Activated T-helper 17 cell treated with anti-CD3 and anti-CD28 coated beads, Interleukin-2, amount 50 U/mL, for 72 hours (primary cell): ENCODE measurements at regions not wholly inside any gene's neighbourhood (a gene's known extent, or its start where the extent isn't known, plus 50 kb on each side); places are given as distances from the start of the nearest gene placed in this dataset.

Source experiments
- ATAC-seq: fragments of 150-1000 bp; cut with Tn5 transposase; replicated peaks from 2 replicates; pipeline ENCODE4 v1.10.0; 2021; ENCODE audit warnings: mild to moderate bottlenecking, moderate library complexity
- H3K27ac Mint-ChIP-seq: one replicate; pipeline ENCODE4 v1.8.0; 2022; ENCODE audit warnings: mixed read lengths
- H3K27me3 Mint-ChIP-seq: one replicate; pipeline ENCODE4 v1.8.0; 2022; ENCODE audit warnings: mixed read lengths
- H3K36me3 Mint-ChIP-seq: one replicate; pipeline ENCODE4 v1.8.0; 2022; ENCODE audit warnings: low read depth, mild to moderate bottlenecking, mixed read lengths
- H3K4me1 Mint-ChIP-seq: one replicate; pipeline ENCODE4 v1.8.0; 2022; ENCODE audit warnings: mixed read lengths
- H3K4me3 Mint-ChIP-seq: one replicate; pipeline ENCODE4 v1.8.0; 2022; ENCODE audit warnings: mild to moderate bottlenecking, mixed read lengths
- H3K9me3 Mint-ChIP-seq: one replicate; pipeline ENCODE4 v1.8.0; 2022; ENCODE audit warnings: mixed read lengths

GRCh38 chr1:98461873-98462385, 199.6 kb upstream of the SNX7 start:
- Mint-ChIP-seq H3K27me3 (no peaks in the 10 kb centered on the region), H3K4me1 (no peaks in the 10 kb centered on the region)
- ATAC-seq = no peak

GRCh38 chr1:98460136-98460535, 201.4 kb upstream of the SNX7 start:
- peaks cover 3% of the 10 kb centered on the region for H3K27me3 Mint-ChIP-seq
- no peak overlapping the region for H3K4me3 Mint-ChIP-seq
- no peak overlapping the region for H3K27ac Mint-ChIP-seq
- H3K4me1 Mint-ChIP-seq = no peaks in the 10 kb centered on the region
- no peaks in the 10 kb centered on the region for H3K36me3 Mint-ChIP-seq
- H3K9me3 Mint-ChIP-seq = no peaks in the 10 kb centered on the region
- no peak for ATAC-seq

More at GRCh38 chr1:98461873-98462385, 199.6 kb upstream of the SNX7 start:
- no peaks in the 10 kb centered on the region for H3K36me3 Mint-ChIP-seq
- no peak overlapping the region for H3K4me3 Mint-ChIP-seq
- no peaks in the 10 kb centered on the region for H3K9me3 Mint-ChIP-seq
- H3K27ac Mint-ChIP-seq = no peak overlapping the region

GRCh38 chr1:98459486-98459870, 202.0 kb upstream of the SNX7 start:
- H3K9me3 Mint-ChIP-seq = no peaks in the 10 kb centered on the region
- H3K4me1 Mint-ChIP-seq = no peaks in the 10 kb centered on the region
- ATAC-seq = no peak
- H3K27me3 Mint-ChIP-seq = peaks cover 3% of the 10 kb centered on the region
- H3K27ac Mint-ChIP-seq = no peak overlapping the region
- no peaks in the 10 kb centered on the region for H3K36me3 Mint-ChIP-seq
- no peak overlapping the region for H3K4me3 Mint-ChIP-seq

DNA sequence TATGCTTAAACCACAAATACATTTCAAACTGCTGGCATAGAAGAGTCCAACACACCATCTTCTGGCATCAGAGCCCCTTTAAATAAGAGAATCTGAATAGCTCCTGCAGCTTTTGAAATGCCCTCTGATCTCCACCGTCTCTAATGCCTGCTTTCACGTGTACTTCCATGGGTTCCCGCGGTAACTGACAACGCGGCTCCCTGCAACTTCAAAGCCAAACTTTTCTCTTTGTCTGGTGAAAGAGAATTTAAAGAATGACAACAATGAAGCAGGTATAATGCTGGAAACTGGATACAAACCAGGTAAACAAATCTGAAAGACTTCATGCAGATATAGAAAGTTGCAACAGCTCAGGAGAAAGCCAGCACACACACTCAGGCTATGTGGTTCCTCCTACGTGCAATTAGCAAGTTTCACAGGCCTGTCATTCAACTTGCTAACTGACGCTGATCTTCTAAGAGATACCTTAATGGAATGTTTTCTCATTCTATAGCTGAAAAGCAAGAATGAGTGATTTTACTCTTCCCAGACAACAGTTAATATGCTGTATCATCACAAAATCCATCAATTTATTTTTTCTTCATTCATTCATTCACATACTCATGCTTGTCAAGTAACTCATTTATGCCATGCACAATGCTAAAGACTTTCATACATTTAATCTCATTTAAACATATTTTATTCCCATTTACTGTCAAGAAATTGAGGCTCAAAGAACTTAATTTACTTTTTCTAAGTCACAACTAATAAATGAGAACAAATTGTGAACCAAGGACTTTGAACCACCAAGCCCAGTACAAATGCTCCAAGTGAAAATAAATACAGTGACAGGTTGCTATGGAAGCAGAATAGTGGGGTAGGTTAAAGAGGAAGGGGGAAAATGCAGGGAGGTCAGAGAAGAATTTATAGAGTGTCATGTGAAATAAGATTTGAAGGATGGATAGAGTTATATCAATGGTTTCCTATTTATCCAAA, 202.7 kb upstream of the SNX7 start:
- no peaks in the 10 kb centered on the region for H3K4me1 Mint-ChIP-seq
- H3K36me3 Mint-ChIP-seq = no peaks in the 10 kb centered on the region
- no peaks in the 10 kb centered on the region for H3K9me3 Mint-ChIP-seq
- H3K27ac Mint-ChIP-seq = no peak overlapping the region
- no peak for ATAC-seq
- H3K27me3 Mint-ChIP-seq = peaks cover 3% of the 10 kb centered on the region
- no peak overlapping the region for H3K4me3 Mint-ChIP-seq

GRCh38 chr1:98457248-98457647, 204.3 kb upstream of the SNX7 start:
- ATAC-seq = no peak
- Mint-ChIP-seq H3K9me3 (no peaks in the 10 kb centered on the region), H3K27ac (no peak overlapping the region), H3K27me3 (peaks cover 9% of the 10 kb centered on the region), H3K36me3 (no peaks in the 10 kb centered on the region), H3K4me3 (no peak overlapping the region), H3K4me1 (no peaks in the 10 kb centered on the region)

GRCh38 chr1:98454666-98455065, 206.9 kb upstream of the SNX7 start:
- no peak for ATAC-seq
- Mint-ChIP-seq H3K27me3 (peaks cover 9% of the 10 kb centered on the region), H3K4me1 (no peaks in the 10 kb centered on the region), H3K27ac (no peak overlapping the region), H3K9me3 (no peaks in the 10 kb centered on the region), H3K4me3 (no peak overlapping the region), H3K36me3 (no peaks in the 10 kb centered on the region)

- Mint-ChIP-seq H3K27me3 (peaks cover 9% of the 10 kb centered on the region), H3K4me1 (no peaks in the 10 kb centered on the region), H3K36me3 (no peaks in the 10 kb centered on the region), H3K4me3 (no peak overlapping the region), H3K27ac (no peak overlapping the region), H3K9me3 (no peaks in the 10 kb centered on the region)
- ATAC-seq = no peak
These were observed 208.5 kb upstream of the SNX7 start for GRCh38 chr1:98453066-98453465.

- H3K27ac Mint-ChIP-seq = no peak overlapping the region
- H3K4me3 Mint-ChIP-seq = no peak overlapping the region
- peaks cover 13% of the 10 kb centered on the region for H3K27me3 Mint-ChIP-seq
- no peaks in the 10 kb centered on the region for H3K9me3 Mint-ChIP-seq
- no peak for ATAC-seq
- H3K36me3 Mint-ChIP-seq = no peaks in the 10 kb centered on the region
- no peaks in the 10 kb centered on the region for H3K4me1 Mint-ChIP-seq
These were observed 209.4 kb upstream of the SNX7 start for GRCh38 chr1:98452162-98452561.

DNA sequence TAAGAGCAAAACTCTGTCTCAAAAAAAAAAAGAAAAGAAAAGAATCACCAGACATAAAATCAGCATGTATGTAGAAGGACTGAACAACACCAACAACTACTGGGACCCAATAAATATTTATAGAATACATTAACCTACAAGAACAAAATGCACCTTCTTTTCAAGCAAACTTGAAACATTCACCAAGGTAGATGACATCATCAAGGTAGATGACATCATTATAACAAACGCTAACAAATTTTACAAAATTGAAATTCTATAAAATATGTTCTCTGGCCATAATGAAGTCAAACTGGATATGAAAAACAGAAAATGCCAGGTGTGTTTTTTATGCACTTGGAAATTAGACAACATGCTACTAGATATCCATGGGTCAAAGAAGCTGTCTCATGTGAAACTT, 220.2 kb upstream of the SNX7 start:
- no peaks in the 10 kb centered on the region for H3K4me1 Mint-ChIP-seq
- no peaks in the 10 kb centered on the region for H3K36me3 Mint-ChIP-seq
- ATAC-seq = no peak
- no peaks in the 10 kb centered on the region for H3K9me3 Mint-ChIP-seq
- H3K4me3 Mint-ChIP-seq = no peak overlapping the region
- H3K27ac Mint-ChIP-seq = no peak overlapping the region
- H3K27me3 Mint-ChIP-seq = peaks cover 10% of the 10 kb centered on the region

GRCh38 chr1:98439471-98439870, 222.1 kb upstream of the SNX7 start:
- Mint-ChIP-seq H3K9me3 (no peaks in the 10 kb centered on the region), H3K4me3 (no peak overlapping the region), H3K36me3 (no peaks in the 10 kb centered on the region), H3K27ac (no peak overlapping the region), H3K27me3 (peaks cover 10% of the 10 kb centered on the region), H3K4me1 (no peaks in the 10 kb centered on the region)
- no peak for ATAC-seq

DNA sequence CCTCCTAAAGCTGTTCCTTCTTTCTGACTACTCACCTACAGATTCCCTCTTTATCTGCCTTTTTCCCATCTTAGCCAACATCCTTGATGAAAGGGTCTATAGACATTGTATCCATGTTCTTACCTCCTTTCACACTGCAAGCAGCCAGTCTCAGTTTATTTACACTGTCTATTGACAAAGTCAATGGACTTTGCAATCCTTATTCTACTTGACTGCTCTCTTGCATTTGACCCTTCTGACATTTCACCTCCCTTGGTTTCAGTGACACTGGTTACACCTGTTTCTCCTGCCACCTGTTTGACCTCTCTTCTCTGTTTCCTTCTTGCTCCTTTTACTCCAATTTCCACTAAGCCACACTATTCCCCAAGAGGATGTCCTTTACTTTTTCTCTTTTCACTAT, 224.0 kb upstream of the SNX7 start:
- Mint-ChIP-seq H3K4me3 (no peak overlapping the region), H3K9me3 (no peaks in the 10 kb centered on the region), H3K27me3 (peaks cover 10% of the 10 kb centered on the region), H3K4me1 (no peaks in the 10 kb centered on the region), H3K36me3 (no peaks in the 10 kb centered on the region), H3K27ac (no peak overlapping the region)
- no peak for ATAC-seq

DNA sequence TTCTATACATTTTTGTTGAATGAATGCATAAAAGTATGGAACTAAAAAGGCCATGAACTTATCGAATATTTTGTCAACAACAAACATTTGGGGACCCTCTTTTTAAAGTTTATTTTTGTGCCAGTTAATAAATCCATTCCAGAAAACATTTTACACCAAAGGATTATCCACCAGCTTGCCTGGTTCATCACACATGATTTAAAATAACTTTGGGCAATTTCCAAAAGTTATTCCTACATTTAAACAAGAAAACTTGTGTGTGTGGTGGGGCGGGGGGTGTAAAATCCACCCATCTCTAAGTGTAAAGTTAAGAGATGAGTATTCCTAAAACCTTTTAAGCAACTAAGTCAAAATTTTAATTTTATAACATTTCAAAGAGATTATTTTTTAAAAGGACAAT, 224.5 kb upstream of the SNX7 start:
- Mint-ChIP-seq H3K36me3 (no peaks in the 10 kb centered on the region), H3K27ac (no peak overlapping the region), H3K4me3 (no peak overlapping the region), H3K27me3 (peaks cover 10% of the 10 kb centered on the region), H3K4me1 (no peaks in the 10 kb centered on the region), H3K9me3 (no peaks in the 10 kb centered on the region)
- no peak for ATAC-seq

DNA sequence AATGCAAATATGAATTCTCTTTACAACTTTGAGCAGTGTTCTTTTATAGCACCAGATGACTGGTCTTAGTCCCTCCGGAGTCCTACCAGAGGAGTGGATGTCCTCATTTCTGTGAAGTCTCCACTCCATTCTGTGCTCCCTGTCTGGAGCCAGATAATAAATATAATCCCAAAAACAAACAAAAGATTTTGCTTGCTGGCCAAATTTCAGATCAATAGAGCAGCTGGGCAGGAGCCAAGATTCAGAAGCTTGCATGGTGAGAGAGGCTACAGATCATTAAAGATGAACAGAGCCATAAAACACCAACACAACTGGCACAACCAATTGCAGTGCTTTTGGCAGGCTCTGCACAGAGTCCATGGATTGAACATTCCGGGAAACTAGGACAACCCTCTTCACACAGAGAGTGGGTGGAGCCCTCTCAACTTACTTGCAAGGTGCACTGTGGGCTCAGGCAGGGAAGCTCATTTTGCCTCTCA, 231.5 kb upstream of the SNX7 start:
- ATAC-seq = no peak
- peaks cover 4% of the 10 kb centered on the region for H3K27me3 Mint-ChIP-seq
- no peak overlapping the region for H3K27ac Mint-ChIP-seq
- H3K4me1 Mint-ChIP-seq = no peaks in the 10 kb centered on the region
- H3K36me3 Mint-ChIP-seq = no peaks in the 10 kb centered on the region
- H3K4me3 Mint-ChIP-seq = no peak overlapping the region
- H3K9me3 Mint-ChIP-seq = peaks cover 4% of the 10 kb centered on the region

DNA sequence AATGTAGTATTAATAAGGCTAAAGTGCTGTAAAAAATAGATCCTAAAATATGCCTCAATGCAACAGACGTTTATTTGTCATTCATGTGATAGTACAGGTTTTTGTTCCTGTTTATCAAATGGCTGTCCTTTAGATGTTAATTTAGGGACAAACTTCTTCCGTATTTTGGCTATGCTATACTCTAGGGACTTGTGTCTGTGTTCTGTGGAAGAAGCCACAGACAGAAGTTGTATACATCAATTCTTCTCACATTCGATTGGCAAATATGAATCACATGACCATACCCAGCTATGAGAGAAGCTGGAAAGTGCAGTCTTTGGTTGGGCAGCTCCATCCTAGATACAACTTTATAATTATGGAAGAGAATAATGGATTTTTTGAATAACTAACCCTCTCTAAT, 232.7 kb upstream of the SNX7 start:
- Mint-ChIP-seq H3K27ac (no peak overlapping the region), H3K36me3 (no peaks in the 10 kb centered on the region), H3K9me3 (peaks cover 4% of the 10 kb centered on the region), H3K27me3 (peaks cover 4% of the 10 kb centered on the region), H3K4me3 (no peak overlapping the region), H3K4me1 (no peaks in the 10 kb centered on the region)
- no peak for ATAC-seq

DNA sequence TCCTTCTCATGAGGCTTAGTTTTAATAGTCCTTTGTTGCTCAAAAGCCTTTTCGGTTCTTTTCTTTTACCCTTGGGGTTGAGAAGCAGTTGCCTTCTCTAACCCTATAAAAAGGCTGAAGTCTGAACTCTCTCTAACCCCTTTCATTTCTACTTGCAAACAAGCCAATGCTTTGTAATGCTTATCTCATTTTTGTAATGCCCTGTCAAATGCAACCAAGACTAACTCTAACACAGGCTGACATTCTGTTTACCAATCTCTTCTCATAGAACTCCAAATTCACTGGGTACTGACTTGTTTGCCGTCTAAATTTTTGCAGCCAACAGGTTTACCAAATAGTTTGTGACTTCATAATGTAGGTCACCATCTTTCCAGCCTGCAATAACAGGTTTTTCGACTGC, 233.9 kb upstream of the SNX7 start:
- Mint-ChIP-seq H3K9me3 (peaks cover 4% of the 10 kb centered on the region), H3K27me3 (peaks cover 4% of the 10 kb centered on the region), H3K27ac (no peak overlapping the region), H3K4me3 (no peak overlapping the region), H3K36me3 (no peaks in the 10 kb centered on the region), H3K4me1 (no peaks in the 10 kb centered on the region)
- ATAC-seq = no peak
